ENCODE measurements at regions not wholly inside any gene's neighbourhood (a gene's known extent, or its start where the extent isn't known, plus 50 kb on each side); places are given as distances from the start of the nearest gene placed in this dataset.

GRCh38 chr6:80903711-80904110, 797.2 kb downstream of the BCKDHB start:
- POLR2A ChIA-PET (ENCODE audit: partially characterized antibody): no interaction called here
- no peak overlapping the region for H3K4me3 ChIP-seq (ENCODE audit: extremely low read depth in 1 of 4, insufficient read depth in 2 of 4, low read depth in 3 of 4, low read length in 4 of 4)
- H3K79me2 ChIP-seq (ENCODE audit: control insufficient read depth in 1 of 2, insufficient read depth in 2 of 2, low read length in 2 of 2): no peaks in the 10 kb centered on the region

More at GRCh38 chr6:80903711-80904110, 797.2 kb downstream of the BCKDHB start:
- H3K9me3 ChIP-seq (ENCODE audit: insufficient read depth in 2 of 2, low read depth in 1 of 2, low read length in 1 of 2): peaks cover 9 to 12% of the 10 kb centered on the region in 2 experiments
- H3K23ac ChIP-seq (ENCODE audit: insufficient read length): no peak overlapping the region
- H4K5ac ChIP-seq (ENCODE audit: insufficient read length, low read depth, low read length): no peak overlapping the region
- H4K20me1 ChIP-seq (replicated peaks in 1 of 2; ENCODE audit: control insufficient read depth in 1 of 2, insufficient read depth in 2 of 2, low read length in 2 of 2): no peaks in the 10 kb centered on the region
- DNase-seq (ENCODE audit: low read depth in 1 of 2, low spot score in 2 of 2) (no peak), FAIRE-seq (no peak)
- no peak overlapping the region for H2AK5ac ChIP-seq (ENCODE audit: low read depth, low read length)
- no peak overlapping the region for H2BK20ac ChIP-seq (ENCODE audit: low read length)
- no peaks in the 10 kb centered on the region for H3K36me3 ChIP-seq (ENCODE audit: control insufficient read depth in 2 of 4, insufficient read depth in 4 of 4, low read length in 3 of 4)
- no peak overlapping the region for H3K4me2 ChIP-seq (ENCODE audit: insufficient read depth in 1 of 2, low read depth in 2 of 2, low read length in 2 of 2)
- H3K4ac ChIP-seq (replicated peaks; ENCODE audit: insufficient read length, low read depth, low read length): no peak overlapping the region
- H3K56ac ChIP-seq (replicated peaks; ENCODE audit: insufficient read length, low read depth, low read length): no peak overlapping the region
- no peak overlapping the region for H3K9ac ChIP-seq (replicated peaks in 1 of 4; ENCODE audit: extremely low read depth in 1 of 4, low read depth in 3 of 4, low read length in 3 of 4)
- no peaks in the 10 kb centered on the region for H3K4me1 ChIP-seq (replicated peaks in 1 of 4; ENCODE audit: control insufficient read depth in 3 of 4, insufficient read depth in 4 of 4, low read length in 3 of 4)
- no peaks in the 10 kb centered on the region for H3K23me2 ChIP-seq (ENCODE audit: low read depth, low read length)
- H2BK5ac ChIP-seq (ENCODE audit: low read depth, low read length): no peak overlapping the region
- H2BK15ac ChIP-seq (ENCODE audit: low read length): no peak overlapping the region
- no peak overlapping the region for H3K18ac ChIP-seq (ENCODE audit: extremely low read depth, low read length)
- H3K27me3 ChIP-seq (replicated peaks in 1 of 4; ENCODE audit: control insufficient read depth in 3 of 4, extremely low read depth in 1 of 4, insufficient read depth in 3 of 4, low read length in 3 of 4): no peaks in the 10 kb centered on the region
- CTCF ChIA-PET (ENCODE audit: partially characterized antibody): no interaction called here
- H2BK12ac ChIP-seq (ENCODE audit: low read depth, low read length): no peak overlapping the region
- H3K79me1 ChIP-seq (ENCODE audit: low read depth, low read length): no peaks in the 10 kb centered on the region
- no peak overlapping the region for H2AFZ ChIP-seq (ENCODE audit: low read length)
- no peak overlapping the region for H4K91ac ChIP-seq (replicated peaks; ENCODE audit: insufficient read length, low read length)
- no peak overlapping the region for H4K8ac ChIP-seq (ENCODE audit: extremely low read depth, insufficient read depth, low read length)
- H3K27ac ChIP-seq (ENCODE audit: low read depth, low read length): no peak overlapping the region
- no peak for TF ChIP-seq JUN (IDR thresholded peaks at IDR 0.05; ENCODE audit: low read depth, low read length)
- no peak overlapping the region for H3K14ac ChIP-seq (ENCODE audit: insufficient read length)
- no peak overlapping the region for H2BK120ac ChIP-seq (replicated peaks; ENCODE audit: low read depth, low read length)

Data from H1 (cell line).